ACHN (cell line): ENCODE measurements at regions not wholly inside any gene's neighbourhood (a gene's known extent, or its start where the extent isn't known, plus 50 kb on each side); places are given as distances from the start of the nearest gene placed in this dataset.
A peak's percentile ranks its signal among the peaks of the same experiment; 100 is the strongest.

ENCODE experiments used
- DNase-seq: peaks from one replicate; pipeline ENCODE4 v3.0.0-alpha.2; 2015
- in situ Hi-C: cut with HindIII; loops from 2 replicates; pipeline ENCODE4 v1.10.0; 2017; ENCODE audit warnings: low sequenced_read_pairs, low pct_ligation_motif_present, low pct_unique_long_range_greater_than_20kb

DNA sequence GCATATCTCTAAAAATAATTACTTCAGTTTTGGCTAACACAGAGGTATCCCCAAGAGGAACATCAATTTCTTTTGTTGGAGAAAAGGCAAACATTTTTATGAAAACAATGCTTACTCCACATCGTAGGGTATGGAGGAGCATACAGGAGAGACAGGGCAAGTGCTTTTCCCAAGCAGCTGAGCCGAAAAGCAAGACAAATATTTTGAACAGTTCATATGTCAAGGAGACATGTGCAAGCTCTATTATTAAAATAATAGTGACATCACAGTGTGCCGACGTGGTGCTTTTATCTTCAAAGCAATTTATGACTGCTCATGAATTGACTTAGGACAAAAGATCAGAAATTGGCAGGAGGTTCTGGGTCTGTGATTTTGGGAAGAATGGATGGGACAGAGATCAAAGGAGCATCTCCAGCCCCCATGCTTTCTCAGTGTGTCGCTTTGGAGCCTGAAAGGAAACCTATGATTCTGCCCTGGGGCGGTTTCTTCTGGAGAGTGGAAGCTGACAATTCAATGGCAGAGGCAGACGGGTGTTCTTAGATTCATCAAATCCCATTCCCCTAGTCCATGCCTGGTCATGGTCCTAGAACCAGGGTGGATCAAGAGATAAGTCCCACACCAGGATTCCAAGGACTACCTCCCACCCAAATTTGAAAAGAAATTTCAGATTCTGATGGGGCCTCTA lies 97.1 kb downstream of the JCAD start:
- in situ Hi-C loops = no loop called here
- no peak for DNase-seq

DNA sequence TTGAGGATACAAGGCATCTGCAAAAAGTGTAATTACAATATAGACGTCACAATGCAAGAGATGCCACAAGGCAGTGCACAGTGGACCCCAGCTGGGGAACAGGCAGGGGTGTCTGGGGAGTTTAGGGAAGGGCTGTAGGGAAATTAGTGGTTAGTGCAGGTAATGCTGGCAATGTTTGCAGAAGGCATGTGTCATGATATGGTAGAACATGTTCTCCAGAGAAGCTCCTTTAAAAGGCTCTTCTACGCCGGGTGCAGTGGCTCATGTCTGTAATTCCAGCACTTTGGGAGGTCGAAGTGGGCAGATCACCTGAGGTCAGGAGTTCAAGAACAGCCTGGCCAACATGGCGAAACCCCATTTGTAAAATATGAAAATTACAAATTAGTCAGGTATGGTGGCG lies 98.0 kb downstream of the JCAD start:
- no peak for DNase-seq
- in situ Hi-C loops = no loop called here

DNA sequence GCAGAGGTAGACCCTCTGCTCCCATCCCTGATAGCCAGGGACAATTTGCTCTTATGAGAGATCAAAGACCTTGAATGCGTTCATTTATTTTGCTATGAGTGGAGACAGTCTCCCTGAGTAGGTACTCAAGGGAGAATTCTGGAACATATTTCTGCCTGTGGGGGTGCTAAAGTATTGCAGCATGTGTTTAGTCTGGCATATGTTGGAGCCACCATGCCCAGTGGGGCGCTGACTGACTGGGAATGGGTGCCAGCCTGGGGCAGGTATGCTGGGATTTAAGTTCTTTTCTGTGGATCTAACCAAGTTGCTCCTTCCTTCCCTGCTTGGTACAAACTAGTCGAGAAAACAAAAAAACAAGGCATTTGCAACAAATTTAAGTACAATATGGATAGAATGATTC lies 99.1 kb downstream of the JCAD start:
- no peak for DNase-seq
- in situ Hi-C loops = no loop called here

DNA sequence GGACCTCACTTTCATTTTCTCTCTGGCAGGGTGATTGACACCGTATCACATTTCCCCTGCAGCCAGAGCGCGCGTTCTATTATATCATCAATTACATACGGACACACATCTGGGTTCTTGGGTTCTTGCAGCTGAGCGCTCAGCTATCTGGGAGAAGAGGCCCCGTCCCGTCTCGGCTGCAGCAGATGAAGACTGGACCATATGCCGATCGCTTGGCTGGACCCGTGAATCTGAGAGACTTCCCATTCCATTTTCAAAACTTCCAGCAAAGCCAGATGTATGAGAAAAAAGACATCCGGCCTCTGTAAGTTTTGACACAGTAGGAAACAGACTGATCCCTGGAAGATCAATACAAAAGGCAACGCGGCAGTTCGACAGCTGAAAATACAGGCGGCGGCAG lies 99.8 kb downstream of the JCAD start:
- in situ Hi-C loops = no loop called here
- DNase-seq = no peak

DNA sequence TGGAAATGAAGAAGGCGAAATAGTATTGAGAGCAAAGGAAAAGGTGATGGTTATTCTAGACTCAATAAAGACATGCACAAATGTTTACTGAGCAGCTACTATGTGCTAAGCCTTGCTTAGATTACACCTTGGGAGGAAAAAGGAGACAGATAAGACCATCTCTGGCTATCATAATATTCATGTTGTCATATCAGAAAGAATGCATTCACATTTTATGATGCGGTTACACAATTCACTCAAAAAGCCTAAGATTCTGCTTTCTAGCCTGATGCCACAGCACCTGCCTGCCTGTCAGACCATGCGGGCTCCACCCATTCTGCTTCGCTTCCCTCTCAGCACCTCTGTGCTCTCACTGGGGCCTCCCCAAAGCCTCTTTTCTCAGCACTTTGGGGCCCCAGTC lies 100.9 kb downstream of the JCAD start:
- in situ Hi-C loops = no loop called here

DNA sequence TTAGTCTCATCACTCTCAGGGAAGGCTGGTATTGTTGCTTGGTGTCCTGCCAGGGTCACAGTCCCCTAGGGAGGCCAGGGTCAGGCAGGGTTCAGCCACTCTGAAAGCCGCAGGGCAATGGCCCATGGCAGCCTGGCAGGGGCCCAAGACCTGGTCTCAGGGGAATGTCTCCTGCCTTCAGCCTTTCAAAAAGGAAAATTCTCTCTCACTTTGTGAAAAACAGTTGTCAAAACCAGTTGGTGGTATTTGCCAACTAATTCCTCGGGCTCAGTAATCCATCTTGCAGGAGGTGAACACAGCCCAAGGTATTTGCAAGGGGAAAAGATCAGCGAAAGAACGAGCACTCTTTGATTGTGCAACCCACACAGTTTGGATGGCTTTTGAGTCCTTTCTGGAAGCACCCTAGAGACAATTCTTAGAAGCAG lies 101.5 kb downstream of the JCAD start:
- in situ Hi-C loops = no loop called here
- DNase-seq = peak; percentile 92

More for the DNA sequence above, 100.9 kb downstream of the JCAD start:
- DNase-seq = no peak

DNA sequence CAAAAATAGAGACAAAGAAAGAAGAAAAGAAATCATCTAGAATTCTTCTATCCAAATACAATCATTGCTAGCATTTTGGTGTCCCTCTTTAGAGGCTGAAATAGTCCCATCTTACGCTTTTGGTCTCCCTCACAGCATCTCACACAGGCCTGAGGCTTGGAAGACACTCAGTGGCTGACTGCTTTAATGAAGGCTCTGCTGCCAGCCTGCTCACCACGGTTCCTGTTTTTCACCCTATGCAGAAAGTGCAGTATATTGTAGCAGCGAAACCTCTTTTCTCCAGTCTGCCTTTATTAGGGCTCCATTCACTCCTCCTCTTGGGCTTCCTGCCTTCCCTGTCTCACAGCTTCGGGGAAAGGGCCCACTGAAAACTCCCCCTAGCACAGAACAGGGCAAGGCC lies 102.2 kb downstream of the JCAD start:
- DNase-seq = no peak
- in situ Hi-C loops = no loop called here

DNA sequence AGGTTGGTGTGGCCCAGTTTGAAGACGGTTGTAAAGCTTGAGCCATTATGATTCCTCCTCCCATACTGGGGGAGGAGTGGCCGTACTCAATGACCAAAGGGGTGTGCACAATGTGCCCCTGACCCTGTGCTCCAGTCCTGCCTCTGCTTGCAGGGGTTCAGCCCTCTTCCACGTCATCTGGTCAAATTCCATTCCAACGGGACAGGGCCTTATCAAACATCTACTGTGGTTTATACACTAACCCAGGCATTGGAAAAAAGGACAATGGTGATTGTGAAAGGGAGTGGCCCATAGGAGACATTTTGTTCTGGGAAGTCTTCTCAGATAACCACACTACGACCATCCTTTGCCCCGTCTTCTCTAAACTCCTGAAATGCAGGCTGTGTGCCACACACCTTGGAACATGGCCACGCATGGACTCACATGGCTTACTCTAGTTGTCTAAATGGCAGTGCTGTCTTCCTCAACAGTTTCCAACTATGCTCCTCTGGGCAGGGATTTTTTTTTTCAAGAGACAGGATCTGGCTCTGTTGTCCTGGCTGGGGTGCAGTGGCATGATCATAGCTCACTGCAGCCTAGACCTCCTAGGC lies 103.0 kb downstream of the JCAD start:
- in situ Hi-C loops = no loop called here

DNA sequence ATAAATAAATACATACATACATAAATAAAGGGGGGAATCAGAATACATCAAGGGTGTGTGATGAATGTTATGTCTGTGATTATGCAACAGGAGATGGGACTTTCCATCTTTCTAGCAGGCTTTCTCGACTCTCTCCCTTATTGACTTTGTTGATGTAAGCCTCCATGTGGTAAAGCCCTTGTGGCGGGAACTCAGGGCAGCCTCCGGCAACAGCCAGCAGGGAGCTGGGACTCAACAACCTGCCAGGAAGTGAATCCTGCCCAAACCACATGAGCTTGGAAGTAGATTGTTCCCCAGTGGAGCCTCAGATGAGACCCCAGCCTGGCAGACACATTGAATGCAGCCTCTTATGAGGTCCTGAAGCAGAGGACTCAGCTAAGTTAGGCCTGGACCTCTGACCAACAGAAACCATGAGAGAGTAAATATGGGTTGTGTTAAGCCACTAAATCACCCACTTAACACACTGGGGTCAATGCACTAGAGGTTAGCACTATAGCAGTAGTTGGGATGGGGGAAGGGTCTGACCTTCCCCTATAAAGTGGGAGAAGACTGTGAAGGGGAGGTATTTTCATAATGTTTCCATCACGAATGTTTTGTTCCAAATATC lies 104.0 kb downstream of the JCAD start:
- in situ Hi-C loops = no loop called here
- DNase-seq = no peak

More for the DNA sequence above, 103.0 kb downstream of the JCAD start:
- DNase-seq = no peak

DNA sequence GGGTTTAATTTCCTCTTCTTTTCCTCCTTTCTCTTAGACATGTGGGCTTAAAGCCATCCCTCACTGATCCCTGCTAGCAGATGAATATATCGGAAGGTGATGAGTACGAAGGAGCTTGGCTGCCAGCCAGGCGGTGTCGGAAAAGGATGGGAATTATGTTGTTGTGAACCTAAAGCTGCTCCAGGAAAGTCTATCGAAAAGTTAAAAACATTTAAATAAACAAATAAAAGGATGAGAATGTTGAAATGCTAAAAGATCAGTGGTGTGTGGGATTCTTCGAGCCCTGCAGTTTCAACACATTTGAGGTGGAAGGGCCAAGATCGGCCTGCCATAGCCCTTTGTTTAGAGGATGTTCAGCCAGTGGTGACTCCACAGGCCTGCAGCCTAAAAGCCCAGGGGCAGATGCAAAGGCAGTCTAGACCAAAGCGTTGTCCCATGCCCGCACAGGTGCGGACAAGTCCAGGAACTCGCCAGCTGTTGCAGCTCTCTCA lies 107.9 kb downstream of the JCAD start:
- DNase-seq = no peak
- in situ Hi-C loops = no loop called here

DNA sequence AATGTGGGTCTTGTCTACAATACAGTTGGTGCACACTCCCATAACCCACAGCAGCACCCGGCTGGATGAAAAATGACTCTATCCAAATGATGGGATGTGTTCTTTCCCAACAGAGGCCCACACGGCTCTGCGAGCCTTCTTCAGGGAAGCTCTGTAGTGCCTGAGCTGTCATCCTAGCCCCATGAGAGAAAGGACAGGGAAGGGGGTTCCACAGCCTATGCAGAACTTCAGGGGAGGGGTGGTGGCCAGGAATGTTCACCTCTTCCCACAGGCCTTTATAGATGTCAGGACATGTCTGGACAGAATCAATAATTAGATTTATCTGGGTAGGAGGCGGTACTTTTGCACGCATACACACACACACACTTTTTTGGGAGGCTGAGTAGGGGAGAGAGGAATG lies 109.0 kb downstream of the JCAD start:
- in situ Hi-C loops = no loop called here
- DNase-seq = no peak

DNA sequence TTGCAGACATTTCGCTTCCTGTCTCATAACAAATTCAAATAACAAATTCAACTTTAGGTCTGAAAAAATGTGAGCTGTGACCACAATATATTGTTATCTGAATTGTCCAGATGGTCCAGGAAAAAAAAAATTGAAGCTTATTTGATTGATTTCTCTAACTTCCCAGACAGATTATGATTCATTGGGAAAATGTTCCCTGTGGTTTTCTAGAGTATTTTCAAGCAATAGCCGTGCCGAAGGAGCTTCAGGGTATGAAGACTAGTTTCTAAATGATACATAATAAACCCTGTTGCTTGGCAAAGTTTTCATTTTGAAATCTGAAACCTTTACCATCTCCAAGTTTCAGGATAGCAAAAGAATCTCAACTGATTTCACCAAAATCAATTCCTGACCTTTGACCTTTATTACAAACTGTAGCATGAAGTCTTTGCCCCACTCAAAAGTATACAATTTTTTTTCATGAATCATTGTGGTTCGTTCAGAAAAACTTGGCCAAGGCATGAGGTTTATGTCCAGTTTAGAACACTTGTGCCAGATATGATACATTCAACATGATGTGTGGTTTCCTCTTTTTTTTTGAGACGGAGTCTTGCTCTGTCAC lies 109.9 kb downstream of the JCAD start:
- DNase-seq = peak; percentile 88
- in situ Hi-C loops = no loop called here

DNA sequence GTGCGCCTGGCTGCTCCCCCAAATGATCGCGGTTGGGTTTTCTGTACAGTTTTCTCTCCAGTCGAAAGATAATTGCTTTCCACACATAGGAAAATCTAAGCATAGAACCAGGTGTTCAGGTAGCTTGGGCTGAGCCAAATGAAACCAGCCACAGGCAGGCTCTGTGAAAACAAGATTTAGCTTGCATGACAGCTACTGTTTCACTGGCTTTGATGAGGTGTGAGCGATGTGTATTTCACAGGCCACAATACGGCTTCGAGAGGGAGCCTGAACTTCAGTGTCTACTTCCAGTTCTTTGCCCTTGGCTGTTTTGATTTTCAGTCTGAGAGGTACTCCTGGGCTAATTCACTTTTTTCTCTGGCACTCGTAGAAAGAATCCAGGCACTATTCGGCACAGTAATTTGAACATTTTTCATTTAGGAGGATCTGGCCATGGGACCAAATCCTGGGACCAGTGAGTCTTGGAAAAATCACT lies 110.5 kb downstream of the JCAD start:
- in situ Hi-C loops = no loop called here
- peak; percentile 10 for DNase-seq

DNA sequence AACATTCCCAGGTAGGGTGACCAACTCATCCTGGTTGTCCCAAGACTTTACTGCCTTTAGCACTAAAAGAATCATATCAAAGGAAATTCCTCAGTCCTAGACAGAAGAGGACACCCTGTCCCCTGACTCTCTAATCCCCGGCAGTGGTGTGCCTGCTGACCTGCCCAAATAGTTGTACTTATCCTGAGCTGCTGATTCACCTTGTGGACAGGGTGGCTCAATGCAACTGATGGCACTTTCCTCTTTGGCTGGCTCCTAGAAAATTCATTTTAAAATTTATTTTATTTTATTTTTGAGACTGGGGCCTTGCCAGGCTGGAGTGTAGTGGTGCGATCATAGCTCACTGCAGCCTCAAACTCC lies 111.7 kb downstream of the JCAD start:
- peak; percentile 21 for DNase-seq
- in situ Hi-C loops = no loop called here

DNA sequence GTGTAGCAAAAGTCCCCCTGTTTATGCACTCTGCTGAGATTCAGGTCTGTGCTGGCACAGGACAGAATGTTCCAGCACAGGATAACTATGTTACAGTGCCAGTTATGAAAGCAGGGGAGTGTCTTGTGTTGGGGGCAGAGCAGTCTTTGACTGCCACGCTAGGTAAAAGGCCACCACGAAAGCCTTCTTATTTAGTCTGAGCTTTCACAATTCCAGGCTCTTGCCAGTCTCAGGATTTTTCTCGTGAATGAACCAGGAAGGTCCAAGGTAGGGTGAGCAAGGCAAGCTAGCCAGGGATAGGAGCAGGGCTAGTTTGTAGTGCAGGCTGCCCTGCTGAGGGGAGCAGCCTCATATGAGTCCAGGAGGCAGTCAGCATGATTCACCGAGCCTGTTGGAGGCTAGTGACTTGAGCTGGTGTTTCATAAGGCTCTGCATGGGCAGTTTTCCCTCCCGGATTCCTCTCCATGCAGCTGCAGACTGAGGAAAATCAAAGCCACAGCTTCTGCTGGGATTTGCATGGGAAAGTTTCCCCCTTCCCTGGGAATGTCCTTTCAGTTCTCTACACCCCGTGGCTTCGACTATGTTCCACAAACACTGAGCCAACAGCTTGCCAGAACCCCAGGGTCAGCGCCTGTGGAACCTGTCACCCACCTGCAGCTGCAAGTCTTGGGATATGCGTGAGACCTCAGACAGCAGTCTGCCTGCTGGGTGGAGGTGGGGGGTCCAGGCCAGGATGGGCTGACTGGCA lies 112.3 kb downstream of the JCAD start:
- in situ Hi-C loops = no loop called here
- DNase-seq = peak; percentile 85

DNA sequence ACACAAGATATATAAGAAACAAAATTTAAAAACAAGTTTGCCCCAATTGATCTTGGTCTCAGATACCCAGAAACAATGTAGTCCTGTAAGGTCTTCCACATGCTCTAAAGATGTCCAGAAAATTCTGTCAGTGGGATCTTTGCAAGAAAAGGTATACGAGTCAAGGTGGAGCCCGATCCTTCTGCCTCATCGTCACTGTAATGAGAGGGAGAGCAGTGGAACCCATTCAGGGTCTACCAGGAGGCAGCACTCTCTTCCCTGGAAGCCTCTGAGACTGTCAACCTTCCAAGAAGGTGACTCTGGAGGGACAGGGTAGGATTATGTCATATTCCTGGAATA lies 112.8 kb downstream of the JCAD start:
- no peak for DNase-seq
- in situ Hi-C loops = no loop called here

DNA sequence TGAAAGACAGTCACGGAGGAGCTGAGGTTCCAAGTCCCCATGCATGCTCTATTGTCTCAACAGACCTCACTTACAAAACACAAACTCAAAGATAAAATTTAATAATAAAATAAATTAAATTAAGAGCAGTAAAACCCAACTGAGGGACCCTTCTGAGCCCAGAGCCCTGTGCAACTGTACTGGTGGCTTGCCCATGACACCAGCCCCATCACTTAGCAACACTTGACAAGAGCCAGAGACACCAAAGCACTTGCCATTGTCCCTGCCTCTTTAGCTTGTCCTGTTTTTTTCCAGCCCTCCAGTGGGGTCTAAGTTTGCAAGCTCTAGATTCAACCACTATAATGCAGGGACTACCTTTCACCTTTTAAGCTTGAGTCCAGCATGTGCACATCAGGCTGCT lies 117.9 kb downstream of the JCAD start:
- DNase-seq = no peak
- in situ Hi-C loops = no loop called here

DNA sequence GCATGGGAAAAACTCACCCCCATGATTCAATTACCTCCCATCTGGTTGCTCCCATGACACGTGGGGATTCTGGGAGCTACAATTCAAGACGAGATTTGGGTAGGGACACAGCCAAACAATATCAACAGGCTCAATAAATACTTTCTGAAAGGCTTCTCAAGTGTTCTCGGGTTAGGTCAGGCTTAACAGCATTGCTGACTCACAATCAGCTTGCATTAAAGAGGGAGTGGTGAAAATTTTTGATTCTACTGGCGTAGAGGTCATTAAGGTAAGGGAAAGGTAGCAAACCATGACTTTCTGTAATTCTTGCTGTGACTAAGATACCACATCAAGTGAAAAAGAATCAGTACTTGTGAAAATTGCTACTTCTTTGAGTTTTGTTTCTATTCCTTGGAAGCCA lies 126.4 kb downstream of the JCAD start:
- no peak for DNase-seq
- in situ Hi-C loops = no loop called here

DNA sequence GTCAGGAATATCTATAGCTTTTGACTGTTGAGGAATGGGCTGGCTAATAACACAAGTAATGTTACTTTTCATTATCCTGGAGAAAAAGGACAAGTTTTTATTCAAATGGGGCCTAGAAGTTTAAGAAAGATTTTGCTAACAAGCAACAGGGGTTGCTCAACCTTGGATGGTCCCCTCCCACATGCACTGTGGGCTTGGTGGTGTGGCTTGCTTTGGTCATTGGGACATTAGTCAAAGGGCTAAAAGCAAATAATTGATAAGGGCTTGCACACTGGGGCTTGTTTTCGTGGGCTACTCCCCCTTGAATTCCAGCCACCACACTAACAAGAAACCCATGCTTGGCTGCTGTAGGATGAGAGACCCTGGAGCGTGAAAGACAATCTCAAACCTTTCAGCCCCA lies 127.6 kb downstream of the JCAD start:
- in situ Hi-C loops = no loop called here
- no peak for DNase-seq
